Nephron (organoid): ENCODE measurements at regions not wholly inside any gene's neighbourhood (a gene's known extent, or its start where the extent isn't known, plus 50 kb on each side); places are given as distances from the start of the nearest gene placed in this dataset.

Experiments used
- H3K27ac Mint-ChIP-seq, 3 experiments: 2 replicates each; pipeline ENCODE4 v1.8.0; 2020; ENCODE audit warnings: mixed read lengths in 3 of 3, mild to moderate bottlenecking in 2 of 3, moderate library complexity in 1 of 3
- H3K27me3 Mint-ChIP-seq: 2 replicates; pipeline ENCODE4 v1.8.0; 2021; ENCODE audit warnings: low read depth, mild to moderate bottlenecking, moderate library complexity, mixed read lengths
- H3K36me3 Mint-ChIP-seq: 2 replicates; pipeline ENCODE4 v1.8.0; 2020; ENCODE audit warnings: low read depth, mixed read lengths
- H3K4me1 Mint-ChIP-seq: 2 replicates; pipeline ENCODE4 v1.8.0; 2020; ENCODE audit warnings: mixed read lengths
- H3K4me3 Mint-ChIP-seq, 3 experiments: 2 replicates each; pipeline ENCODE4 v1.8.0; 2020; ENCODE audit warnings: mild to moderate bottlenecking in 3 of 3, mixed read lengths in 3 of 3, moderate library complexity in 2 of 3
- H3K9me3 Mint-ChIP-seq: 2 replicates; pipeline ENCODE4 v1.8.0; 2020; ENCODE audit warnings: mixed read lengths
- CTCF ChIP-seq, 3 experiments: fragments of 200-600 bp; sonication (generic); IDR thresholded peaks; one replicate each; pipeline ENCODE4 v1.5.0; 2021; ENCODE audit warnings: antibody characterized with exemption in 3 of 3; ENCODE audit not compliant: unreplicated experiment in 3 of 3

- no peak overlapping the region for H3K27ac Mint-ChIP-seq
- H3K4me1 Mint-ChIP-seq, result peaks cover 6% of the 10 kb centered on the region
- H3K4me3 Mint-ChIP-seq, result no peak overlapping the region
- H3K36me3 Mint-ChIP-seq, result no peaks in the 10 kb centered on the region
- no peaks in the 10 kb centered on the region for H3K9me3 Mint-ChIP-seq
- H3K27me3 Mint-ChIP-seq, result peaks cover 4% of the 10 kb centered on the region
- no peak for TF ChIP-seq CTCF (IDR thresholded peaks at IDR 0.05; ENCODE audit: unreplicated experiment in 3 of 3)
Measured at GRCh38 chr6:2378046-2378657, 132.7 kb upstream of the GMDS start.

- no peak overlapping the region for H3K27ac Mint-ChIP-seq
- no peaks in the 10 kb centered on the region for H3K36me3 Mint-ChIP-seq
- H3K4me1 Mint-ChIP-seq, result peaks cover 6% of the 10 kb centered on the region
- peaks cover 4% of the 10 kb centered on the region for H3K27me3 Mint-ChIP-seq
- H3K9me3 Mint-ChIP-seq, result no peaks in the 10 kb centered on the region
- H3K4me3 Mint-ChIP-seq, result no peak overlapping the region
- TF ChIP-seq CTCF (IDR thresholded peaks at IDR 0.05; ENCODE audit: unreplicated experiment in 3 of 3), result no peak
Measured at GRCh38 chr6:2376429-2377355, 131.3 kb upstream of the GMDS start.

GRCh38 chr6:2375443-2375842, 130.0 kb upstream of the GMDS start:
- H3K4me1 Mint-ChIP-seq, result peaks cover 6% of the 10 kb centered on the region
- peaks cover 4% of the 10 kb centered on the region for H3K27me3 Mint-ChIP-seq
- peaks cover 2% of the 10 kb centered on the region for H3K9me3 Mint-ChIP-seq
- no peaks in the 10 kb centered on the region for H3K36me3 Mint-ChIP-seq
- H3K27ac Mint-ChIP-seq, result no peak overlapping the region
- H3K4me3 Mint-ChIP-seq, result no peak overlapping the region
- TF ChIP-seq CTCF (IDR thresholded peaks at IDR 0.05; ENCODE audit: unreplicated experiment in 3 of 3), result no peak

- H3K36me3 Mint-ChIP-seq, result no peaks in the 10 kb centered on the region
- H3K27me3 Mint-ChIP-seq, result no peaks in the 10 kb centered on the region
- H3K4me3 Mint-ChIP-seq, result no peak overlapping the region
- peaks cover 2% of the 10 kb centered on the region for H3K9me3 Mint-ChIP-seq
- no peak for TF ChIP-seq CTCF (IDR thresholded peaks at IDR 0.05; ENCODE audit: unreplicated experiment in 3 of 3)
- no peaks in the 10 kb centered on the region for H3K4me1 Mint-ChIP-seq
- H3K27ac Mint-ChIP-seq, result no peak overlapping the region
Measured at GRCh38 chr6:2369606-2370005, 124.2 kb upstream of the GMDS start.

- peaks cover 15% of the 10 kb centered on the region for H3K36me3 Mint-ChIP-seq
- H3K9me3 Mint-ChIP-seq, result no peaks in the 10 kb centered on the region
- H3K27ac Mint-ChIP-seq, result no peak overlapping the region
- H3K4me1 Mint-ChIP-seq, result peaks cover 6% of the 10 kb centered on the region
- no peak overlapping the region for H3K4me3 Mint-ChIP-seq
- H3K27me3 Mint-ChIP-seq, result peaks cover 2% of the 10 kb centered on the region
- no peak for TF ChIP-seq CTCF (IDR thresholded peaks at IDR 0.05; ENCODE audit: unreplicated experiment in 3 of 3)
Measured at GRCh38 chr6:2363211-2363610, 117.8 kb upstream of the GMDS start.
